Kidney epithelial cell (primary cell): ENCODE measurements at regions not wholly inside any gene's neighbourhood (a gene's known extent, or its start where the extent isn't known, plus 50 kb on each side); places are given as distances from the start of the nearest gene placed in this dataset.

Experiments
- DNase-seq: peaks from one replicate; pipeline ENCODE4 v3.0.0-alpha.2; 2010; ENCODE audit warnings: low read depth
- H3K27me3 ChIP-seq: 2 replicates; pipeline ENCODE4 v1.6.0; 2011; ENCODE audit warnings: low read length; ENCODE audit not compliant: control insufficient read depth, insufficient read depth
- H3K36me3 ChIP-seq: 2 replicates; pipeline ENCODE4 v1.5.1; 2011; ENCODE audit warnings: low read length; ENCODE audit not compliant: control insufficient read depth, insufficient read depth
- H3K4me3 ChIP-seq: 2 replicates; pipeline ENCODE4 v1.5.1; 2011; ENCODE audit warnings: low read depth, mild to moderate bottlenecking, control low read depth, low read length
- CTCF ChIP-seq: IDR thresholded peaks from 2 replicates; pipeline ENCODE4 v1.5.1; 2011; ENCODE audit warnings: mild to moderate bottlenecking, moderate library complexity, low read length, control low read depth, inconsistent platforms; ENCODE audit not compliant: insufficient read depth, poor library complexity, severe bottlenecking

GRCh38 chr6:92026878-92027277 lies 1392.5 kb downstream of the EPHA7 start:
- no peak for TF ChIP-seq CTCF
- Histone ChIP-seq H3K27me3 (no peaks in the 10 kb centered on the region), H3K36me3 (no peaks in the 10 kb centered on the region), H3K4me3 (no peak overlapping the region)
- no peak for DNase-seq

- no peak for TF ChIP-seq CTCF
Observed at GRCh38 chr6:92024881-92025280, 1394.5 kb downstream of the EPHA7 start.

GRCh38 chr6:92024110-92024509 lies 1395.2 kb downstream of the EPHA7 start:
- DNase-seq: no peak
- no peaks in the 10 kb centered on the region for H3K36me3 ChIP-seq
- no peak for TF ChIP-seq CTCF
- no peak overlapping the region for H3K4me3 ChIP-seq
- no peaks in the 10 kb centered on the region for H3K27me3 ChIP-seq

More at GRCh38 chr6:92024881-92025280, 1394.5 kb downstream of the EPHA7 start:
- H3K27me3 ChIP-seq: no peaks in the 10 kb centered on the region
- H3K36me3 ChIP-seq: no peaks in the 10 kb centered on the region
- H3K4me3 ChIP-seq: no peak overlapping the region
- DNase-seq: no peak

GRCh38 chr6:92023410-92023966 lies 1395.9 kb downstream of the EPHA7 start:
- TF ChIP-seq CTCF: no peak
- Histone ChIP-seq H3K36me3 (no peaks in the 10 kb centered on the region), H3K4me3 (no peak overlapping the region), H3K27me3 (no peaks in the 10 kb centered on the region)
- DNase-seq: no peak

- Histone ChIP-seq H3K4me3 (no peak overlapping the region), H3K36me3 (no peaks in the 10 kb centered on the region), H3K27me3 (no peaks in the 10 kb centered on the region)
- no peak for TF ChIP-seq CTCF
- DNase-seq: no peak
Observed at GRCh38 chr6:92011681-92012245, 1407.6 kb downstream of the EPHA7 start.

- Histone ChIP-seq H3K36me3 (no peaks in the 10 kb centered on the region), H3K4me3 (no peak overlapping the region), H3K27me3 (no peaks in the 10 kb centered on the region)
- no peak for DNase-seq
- no peak for TF ChIP-seq CTCF
Observed at GRCh38 chr6:92008757-92009502, 1410.4 kb downstream of the EPHA7 start.
